ENCODE measurements at regions not wholly inside any gene's neighbourhood (a gene's known extent, or its start where the extent isn't known, plus 50 kb on each side); places are given as distances from the start of the nearest gene placed in this dataset.

DNA sequence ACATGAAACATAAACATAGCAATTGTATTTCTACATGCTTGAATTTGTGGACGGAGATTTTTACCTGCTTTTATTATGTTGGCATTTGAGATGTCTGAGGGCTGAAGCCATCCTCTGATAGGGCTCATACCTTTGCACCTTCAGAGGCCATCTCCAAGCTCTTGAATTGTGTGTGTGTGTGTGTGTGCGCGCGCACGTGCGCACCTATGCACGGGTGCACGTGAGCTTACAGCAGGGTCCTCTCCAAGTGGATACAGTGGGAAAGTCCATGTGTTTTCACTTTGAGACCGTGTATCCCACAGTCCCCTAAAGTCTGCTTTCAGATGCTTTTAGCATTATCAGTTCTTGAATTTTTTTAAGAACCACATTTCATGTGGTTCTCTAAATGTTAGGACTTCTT lies 178.6 kb downstream of the RAB11FIP2 start:
- H3K36me3 Mint-ChIP-seq (ENCODE audit: unreplicated experiment): no peaks in the 10 kb centered on the region
- no peak overlapping the region for H3K27ac Mint-ChIP-seq (ENCODE audit: unreplicated experiment)
- H3K9me3 Mint-ChIP-seq (ENCODE audit: unreplicated experiment): no peaks in the 10 kb centered on the region
- H3K4me1 Mint-ChIP-seq (ENCODE audit: unreplicated experiment): no peaks in the 10 kb centered on the region
- no peak overlapping the region for H3K4me3 Mint-ChIP-seq (ENCODE audit: unreplicated experiment)
- no peaks in the 10 kb centered on the region for H3K27me3 Mint-ChIP-seq (ENCODE audit: unreplicated experiment)
- DNase-seq (ENCODE audit: extremely low spot score, unreplicated experiment): no peak
- TF ChIP-seq, protein P1, sequence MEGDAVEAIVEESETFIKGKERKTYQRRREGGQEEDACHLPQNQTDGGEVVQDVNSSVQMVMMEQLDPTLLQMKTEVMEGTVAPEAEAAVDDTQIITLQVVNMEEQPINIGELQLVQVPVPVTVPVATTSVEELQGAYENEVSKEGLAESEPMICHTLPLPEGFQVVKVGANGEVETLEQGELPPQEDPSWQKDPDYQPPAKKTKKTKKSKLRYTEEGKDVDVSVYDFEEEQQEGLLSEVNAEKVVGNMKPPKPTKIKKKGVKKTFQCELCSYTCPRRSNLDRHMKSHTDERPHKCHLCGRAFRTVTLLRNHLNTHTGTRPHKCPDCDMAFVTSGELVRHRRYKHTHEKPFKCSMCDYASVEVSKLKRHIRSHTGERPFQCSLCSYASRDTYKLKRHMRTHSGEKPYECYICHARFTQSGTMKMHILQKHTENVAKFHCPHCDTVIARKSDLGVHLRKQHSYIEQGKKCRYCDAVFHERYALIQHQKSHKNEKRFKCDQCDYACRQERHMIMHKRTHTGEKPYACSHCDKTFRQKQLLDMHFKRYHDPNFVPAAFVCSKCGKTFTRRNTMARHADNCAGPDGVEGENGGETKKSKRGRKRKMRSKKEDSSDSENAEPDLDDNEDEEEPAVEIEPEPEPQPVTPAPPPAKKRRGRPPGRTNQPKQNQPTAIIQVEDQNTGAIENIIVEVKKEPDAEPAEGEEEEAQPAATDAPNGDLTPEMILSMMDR (IDR thresholded peaks at IDR 0.05): no peak

DNA sequence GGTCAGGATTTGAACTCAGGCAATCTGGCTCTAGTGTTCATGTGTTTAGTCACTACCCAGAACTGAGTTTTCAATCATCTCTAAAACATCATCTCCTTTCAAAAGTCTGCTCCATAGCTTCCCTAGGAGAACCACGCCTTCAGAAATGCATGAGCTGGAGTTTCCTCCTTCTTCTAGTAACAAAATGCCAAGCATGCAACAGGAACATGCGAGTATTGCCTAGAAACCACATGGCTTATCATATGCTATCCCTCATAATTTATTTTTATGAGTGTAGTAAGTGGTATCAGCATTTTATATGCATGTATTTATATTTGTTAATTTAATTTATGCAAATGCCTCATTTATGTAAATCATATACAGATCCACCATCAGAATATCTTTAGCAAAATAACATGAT lies 170.9 kb downstream of the RAB11FIP2 start:
- H3K4me3 Mint-ChIP-seq (ENCODE audit: unreplicated experiment): no peak overlapping the region
- DNase-seq (ENCODE audit: extremely low spot score, unreplicated experiment): no peak
- H3K9me3 Mint-ChIP-seq (ENCODE audit: unreplicated experiment): peaks cover 4% of the 10 kb centered on the region

DNA sequence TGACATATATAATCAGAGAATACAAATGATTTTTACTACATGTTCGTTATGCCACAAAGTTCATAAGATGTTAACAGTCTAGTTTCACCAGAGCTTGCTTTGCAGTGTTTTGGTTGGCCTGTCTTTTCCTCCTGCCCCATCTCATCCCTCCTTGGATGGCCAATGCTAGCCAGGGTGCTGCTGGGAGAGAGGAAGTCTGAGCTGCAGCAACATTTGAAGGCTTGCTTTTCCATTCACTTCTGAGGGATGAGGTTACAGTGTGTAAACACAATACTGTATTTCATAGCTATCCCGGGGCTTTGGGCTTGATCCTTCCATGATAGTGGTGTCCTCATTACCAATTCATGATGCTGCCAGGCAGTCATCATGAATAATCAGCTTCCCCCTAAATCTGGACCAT lies 170.5 kb downstream of the RAB11FIP2 start:
- Mint-ChIP-seq H3K27ac (ENCODE audit: unreplicated experiment) (no peak overlapping the region), H3K36me3 (ENCODE audit: unreplicated experiment) (no peaks in the 10 kb centered on the region), H3K4me1 (ENCODE audit: unreplicated experiment) (no peaks in the 10 kb centered on the region), H3K27me3 (ENCODE audit: unreplicated experiment) (no peaks in the 10 kb centered on the region), H3K9me3 (ENCODE audit: unreplicated experiment) (peaks cover 4% of the 10 kb centered on the region), H3K4me3 (ENCODE audit: unreplicated experiment) (no peak overlapping the region)
- TF ChIP-seq, protein P1 (IDR thresholded peaks at IDR 0.05): no peak
- no peak for DNase-seq (ENCODE audit: extremely low spot score, unreplicated experiment)

More for the DNA sequence above, 170.9 kb downstream of the RAB11FIP2 start:
- Mint-ChIP-seq H3K27me3 (ENCODE audit: unreplicated experiment) (no peaks in the 10 kb centered on the region), H3K27ac (ENCODE audit: unreplicated experiment) (no peak overlapping the region), H3K36me3 (ENCODE audit: unreplicated experiment) (no peaks in the 10 kb centered on the region), H3K4me1 (ENCODE audit: unreplicated experiment) (no peaks in the 10 kb centered on the region)
- TF ChIP-seq, protein P1 (IDR thresholded peaks at IDR 0.05): no peak

DNA sequence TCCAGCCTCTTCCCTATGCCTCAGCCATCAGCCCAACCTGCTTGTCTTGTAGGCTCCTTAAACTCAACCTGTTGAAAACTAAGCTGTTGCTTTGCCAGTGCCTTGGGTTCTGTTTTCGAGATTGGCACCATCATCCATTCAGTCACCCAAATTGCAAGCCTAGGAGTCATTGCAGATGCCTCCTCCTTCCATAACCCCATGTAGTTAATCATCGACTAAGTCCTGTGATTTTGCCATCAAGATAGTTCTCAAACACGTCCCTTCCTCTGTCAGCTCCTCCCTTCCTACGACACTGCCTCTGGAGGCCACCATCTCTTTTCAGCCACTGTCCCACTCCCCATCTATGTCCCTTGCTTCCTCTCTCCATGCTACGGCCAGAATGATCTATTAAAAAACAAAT lies 168.1 kb downstream of the RAB11FIP2 start:
- no peaks in the 10 kb centered on the region for H3K27me3 Mint-ChIP-seq (ENCODE audit: unreplicated experiment)
- H3K36me3 Mint-ChIP-seq (ENCODE audit: unreplicated experiment): no peaks in the 10 kb centered on the region
- no peak for DNase-seq (ENCODE audit: extremely low spot score, unreplicated experiment)
- peaks cover 4% of the 10 kb centered on the region for H3K9me3 Mint-ChIP-seq (ENCODE audit: unreplicated experiment)
- no peak overlapping the region for H3K4me3 Mint-ChIP-seq (ENCODE audit: unreplicated experiment)
- H3K4me1 Mint-ChIP-seq (ENCODE audit: unreplicated experiment): no peaks in the 10 kb centered on the region
- no peak overlapping the region for H3K27ac Mint-ChIP-seq (ENCODE audit: unreplicated experiment)
- TF ChIP-seq, protein P1 (IDR thresholded peaks at IDR 0.05): no peak

DNA sequence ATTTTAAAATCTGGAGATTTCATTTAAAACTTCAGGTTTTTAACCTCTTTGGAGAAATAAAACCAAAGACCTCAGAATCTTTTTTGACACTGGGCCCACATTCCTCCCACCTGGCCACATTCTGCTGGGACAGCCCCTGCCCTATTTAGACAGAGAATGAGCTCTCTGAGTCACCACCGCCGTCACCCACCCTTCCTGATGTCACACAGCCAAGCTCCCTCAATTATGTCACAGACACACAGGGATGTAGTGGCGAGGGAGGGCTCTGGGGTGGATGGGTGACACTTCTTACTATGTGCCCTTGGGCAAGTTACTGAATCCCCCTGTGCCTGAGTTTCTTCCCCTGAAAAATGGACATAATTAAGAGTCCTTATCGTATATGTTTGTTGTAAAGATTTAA lies 162.6 kb downstream of the RAB11FIP2 start:
- peaks cover 4% of the 10 kb centered on the region for H3K9me3 Mint-ChIP-seq (ENCODE audit: unreplicated experiment)

More for the DNA sequence above, 162.6 kb downstream of the RAB11FIP2 start:
- no peaks in the 10 kb centered on the region for H3K27me3 Mint-ChIP-seq (ENCODE audit: unreplicated experiment)
- H3K4me1 Mint-ChIP-seq (ENCODE audit: unreplicated experiment): no peaks in the 10 kb centered on the region
- TF ChIP-seq, protein P1 (IDR thresholded peaks at IDR 0.05): no peak
- H3K27ac Mint-ChIP-seq (ENCODE audit: unreplicated experiment): no peak overlapping the region
- no peak for DNase-seq (ENCODE audit: extremely low spot score, unreplicated experiment)
- no peaks in the 10 kb centered on the region for H3K36me3 Mint-ChIP-seq (ENCODE audit: unreplicated experiment)
- H3K4me3 Mint-ChIP-seq (ENCODE audit: unreplicated experiment): no peak overlapping the region
